SK-N-SH (cell line): ENCODE measurements at regions not wholly inside any gene's neighbourhood (a gene's known extent, or its start where the extent isn't known, plus 50 kb on each side); places are given as distances from the start of the nearest gene placed in this dataset.
"Not testable (repeated sequence)": the region's sequence is repeated elsewhere in the genome, so short reads cannot be mapped to it uniquely, and the experiment has no call there.

ENCODE experiments used
- CTCF ChIA-PET: fragments of 300-600, 350-600 bp; formaldehyde crosslinking; extraction: SDS; loops from one replicate; lab custom pipeline; 2021; lab: Yijun Ruan, JAX
- POLR2A ChIA-PET: fragments of 350-600 bp; sonication (Branson Sonifier 250); formaldehyde crosslinking; extraction: SDS; loops from one replicate; lab custom pipeline; 2020; ENCODE audit warnings: antibody characterized with exemption, inconsistent platforms; lab: Yijun Ruan, JAX
- DNase-seq: peaks from one replicate; pipeline ENCODE4 v3.0.0; 2012
- H2AFZ ChIP-seq: fragments of 200-600 bp; sonication (generic); 2 replicates; pipeline ENCODE4 v1.8.1; 2016; ENCODE audit warnings: antibody characterized with exemption, mild to moderate bottlenecking, low read depth
- H3F3A ChIP-seq: fragments of 200-600 bp; sonication (generic); replicated peaks from 2 replicates; pipeline ENCODE3; 2016; ENCODE audit warnings: antibody characterized with exemption, mild to moderate bottlenecking; ENCODE audit not compliant: insufficient read depth
- H3K27ac ChIP-seq, 2 experiments: fragments of 200-500 bp in 1 of 2; fragments of 200-600 bp in 1 of 2; sonication (Bioruptor generic) in 1 of 2; sonication (generic), shearing (Covaris generic) in 1 of 2; 2 replicates each; pipeline versions ENCODE4 v1.5.1 to v1.6.1; 2014 to 2016; ENCODE audit warnings: low read depth in 2 of 2, inconsistent platforms in 1 of 2, low read length in 1 of 2, mild to moderate bottlenecking in 1 of 2, mixed read lengths in 1 of 2
- H3K27me3 ChIP-seq: fragments of 200-600 bp; sonication (generic), shearing (Covaris generic); 2 replicates; pipeline ENCODE4 v1.6.1; 2016; ENCODE audit warnings: mixed run types; ENCODE audit not compliant: insufficient read depth
- H3K36me3 ChIP-seq, 2 experiments: fragments of 200-500 bp in 1 of 2; fragments of 200-600 bp in 1 of 2; sonication (Bioruptor generic) in 1 of 2; sonication (generic) in 1 of 2; replicated peaks in 1 of 2; 2 replicates each; pipeline versions ENCODE3 to v1.5.1; 2014 to 2016; ENCODE audit warnings: low read length in 1 of 2, mild to moderate bottlenecking in 1 of 2; ENCODE audit not compliant: insufficient read depth in 2 of 2, control insufficient read depth in 1 of 2
- H3K4me1 ChIP-seq, 2 experiments: fragments of 200-500 bp in 1 of 2; fragments of 200-600 bp in 1 of 2; sonication (Bioruptor generic) in 1 of 2; sonication (generic), shearing (Covaris generic) in 1 of 2; 2 replicates each; pipeline versions ENCODE4 v1.5.1 to v1.6.1; 2014 to 2016; ENCODE audit warnings: low read depth in 1 of 2, low read length in 1 of 2, mixed run types in 1 of 2; ENCODE audit not compliant: insufficient read depth in 2 of 2, control insufficient read depth in 1 of 2
- H3K4me2 ChIP-seq: fragments of 200-600 bp; sonication (generic), shearing (Covaris generic); 2 replicates; pipeline ENCODE4 v1.6.1; 2017; ENCODE audit warnings: mixed run types
- H3K4me3 ChIP-seq, 2 experiments: fragments of 200-500 bp in 1 of 2; fragments of 200-600 bp in 1 of 2; sonication (Bioruptor generic) in 1 of 2; sonication (generic), shearing (Covaris generic) in 1 of 2; 2 replicates each; pipeline versions ENCODE4 v1.5.1 to v1.8.1; 2014 to 2016; ENCODE audit warnings: low read depth in 2 of 2, inconsistent platforms in 1 of 2, low read length in 1 of 2, mild to moderate bottlenecking in 1 of 2, mixed read lengths in 1 of 2, moderate library complexity in 1 of 2
- H3K79me2 ChIP-seq: fragments of 200-600 bp; sonication (generic); 2 replicates; pipeline ENCODE4 v1.8.1; 2017; ENCODE audit warnings: mild to moderate bottlenecking; ENCODE audit not compliant: insufficient read depth
- H3K9ac ChIP-seq: fragments of 200-600 bp; sonication (generic); 2 replicates; pipeline ENCODE4 v1.6.1; 2017; ENCODE audit warnings: mixed run types
- H3K9me2 ChIP-seq: fragments of 200-600 bp; sonication (generic); 2 replicates; pipeline ENCODE4 v1.6.1; 2017; ENCODE audit warnings: mixed run types
- H3K9me3 ChIP-seq: fragments of 200-600 bp; sonication (generic); 2 replicates; pipeline ENCODE4 v1.6.1; 2017; ENCODE audit warnings: mixed run types, mild to moderate bottlenecking, moderate library complexity
- H4K20me1 ChIP-seq: fragments of 200-600 bp; sonication (generic); 2 replicates; pipeline ENCODE4 v1.6.1; 2017; ENCODE audit warnings: mild to moderate bottlenecking, mixed run types; ENCODE audit not compliant: insufficient read depth
- CTCF ChIP-seq: fragments of 200-600 bp; sonication (generic); IDR thresholded peaks from 2 replicates; pipeline ENCODE4 v1.6.1; 2017; ENCODE audit warnings: antibody characterized with exemption, mild to moderate bottlenecking, moderate library complexity
- ELF1 ChIP-seq: IDR thresholded peaks from 2 replicates; pipeline ENCODE4 v1.4.0; 2012
- FOSL2 ChIP-seq: IDR thresholded peaks from 2 replicates; pipeline ENCODE4 v1.4.0; 2012; ENCODE audit warnings: low read depth, mild to moderate bottlenecking, moderate library complexity, borderline replicate concordance
- FOXJ3 ChIP-seq: sonication (generic); formaldehyde crosslinking; IDR thresholded peaks from 2 replicates; pipeline ENCODE4 v1.5.1; 2020; ENCODE audit warnings: mild to moderate bottlenecking, missing genetic modification reagents
- FOXM1 ChIP-seq: IDR thresholded peaks from 2 replicates; pipeline ENCODE4 v1.4.0; 2012; ENCODE audit warnings: low read depth, mild to moderate bottlenecking
- MXI1 ChIP-seq: IDR thresholded peaks from 2 replicates; pipeline ENCODE4 v1.6.1; 2012; ENCODE audit warnings: mild to moderate bottlenecking, low read depth, low read length, improper control_type of control experiment
- NFIC ChIP-seq: IDR thresholded peaks from 2 replicates; pipeline ENCODE4 v1.4.0; 2012; ENCODE audit warnings: borderline replicate concordance
- RAD21 ChIP-seq: IDR thresholded peaks from 2 replicates; pipeline ENCODE4 v1.6.1; 2012; ENCODE audit warnings: mild to moderate bottlenecking, low read length
- REST ChIP-seq: IDR thresholded peaks from 2 replicates; pipeline ENCODE4 v1.6.1; 2012; ENCODE audit warnings: mild to moderate bottlenecking, low read depth, low read length, moderate library complexity
- RFX5 ChIP-seq: IDR thresholded peaks from 2 replicates; pipeline ENCODE4 v1.6.1; 2012; ENCODE audit warnings: mild to moderate bottlenecking, improper control_type of control experiment, low read length
- SIN3A ChIP-seq: IDR thresholded peaks from 2 replicates; pipeline ENCODE4 v1.6.1; 2012; ENCODE audit warnings: low read depth, mild to moderate bottlenecking, low read length, moderate library complexity, borderline replicate concordance
- SMC3 ChIP-seq: IDR thresholded peaks from 2 replicates; pipeline ENCODE4 v1.6.1; 2012; ENCODE audit warnings: low read depth, low read length, improper control_type of control experiment
- TCF12 ChIP-seq: IDR thresholded peaks from 2 replicates; pipeline ENCODE4 v1.4.0; 2012
- TEAD4 ChIP-seq: IDR thresholded peaks from 2 replicates; pipeline ENCODE4 v1.4.0; 2012; ENCODE audit warnings: mild to moderate bottlenecking, borderline replicate concordance; ENCODE audit not compliant: insufficient read depth
- ZBTB33 ChIP-seq: IDR thresholded peaks from 2 replicates; pipeline ENCODE4 v1.4.0; 2012; ENCODE audit warnings: low read depth, borderline replicate concordance
- WGBS: methylation state at CpG from one replicate; pipeline ENCODE4 v1.1.6; 2017; ENCODE audit warnings: low lambda C conversion rate; 5-methylcytosine and 5-hydroxymethylcytosine counted together

GRCh38 chr12:41988715-41989114, 156.0 kb downstream of the GXYLT1 start:
- Histone ChIP-seq H3K9ac (no peak overlapping the region), H4K20me1 (no peaks in the 10 kb centered on the region), H3K79me2 (no peaks in the 10 kb centered on the region), H3K9me2 (no peaks in the 10 kb centered on the region), H2AFZ (no peak overlapping the region), H3K4me2 (no peak overlapping the region), H3K27ac (no peak overlapping the region), H3K4me1 (no peaks in the 10 kb centered on the region; a peak in 1 of 4 replicates), H3K36me3 (no peaks in the 10 kb centered on the region), H3F3A (no peaks in the 10 kb centered on the region), H3K4me3 (no peak overlapping the region), H3K9me3 (no peaks in the 10 kb centered on the region), H3K27me3 (no peaks in the 10 kb centered on the region)
- TF ChIP-seq FOSL2: no peak
- TF ChIP-seq RAD21: no peak
- TF ChIP-seq MXI1: no peak
- no peak for TF ChIP-seq CTCF
- no peak for TF ChIP-seq RFX5
- no peak for TF ChIP-seq TEAD4
- no peak for TF ChIP-seq FOXM1
- no peak for TF ChIP-seq NFIC
- TF ChIP-seq SMC3: no peak
- TF ChIP-seq TCF12: no peak
- TF ChIP-seq FOXJ3: no peak
- no peak for TF ChIP-seq REST
- TF ChIP-seq SIN3A: no peak
- TF ChIP-seq ELF1: no peak
- TF ChIP-seq ZBTB33: no peak
- CTCF ChIA-PET: no interaction called here
- WGBS: 88% methylated on average over 2 of the region's 2 CpGs
- no peak for DNase-seq
- POLR2A ChIA-PET: no interaction called here

- H3K27me3 ChIP-seq, H3K9me2 ChIP-seq, H3K9me3 ChIP-seq, DNase-seq, H2AFZ ChIP-seq, H3K4me2 ChIP-seq, CTCF ChIA-PET, H3K9ac ChIP-seq, H3K4me1 ChIP-seq, H3K79me2 ChIP-seq, H4K20me1 ChIP-seq, H3K4me3 ChIP-seq, POLR2A ChIA-PET, H3K36me3 ChIP-seq, H3K27ac ChIP-seq, H3F3A ChIP-seq: not testable (repeated sequence)
- 63% methylated on average over 2 of the region's 2 CpGs for WGBS
These were observed 158.2 kb downstream of the GXYLT1 start for GRCh38 chr12:41986513-41986912.
